Stimulated activated CD4-positive, alpha-beta T cell treated with anti-CD3 and anti-CD28 coated beads, Interleukin-12 subunit alpha, Interleukin-12 subunit beta, amount 100 ng/mL, for 48 hours (primary cell): ENCODE measurements at regions not wholly inside any gene's neighbourhood (a gene's known extent, or its start where the extent isn't known, plus 50 kb on each side); places are given as distances from the start of the nearest gene placed in this dataset.

Experiments
- DNase-seq, 3 donors: peaks; one replicate each; pipeline ENCODE4 v3.0.0-alpha.2; 2020; ENCODE audit warnings: low read depth in 2 of 3, low spot score in 1 of 3

DNA sequence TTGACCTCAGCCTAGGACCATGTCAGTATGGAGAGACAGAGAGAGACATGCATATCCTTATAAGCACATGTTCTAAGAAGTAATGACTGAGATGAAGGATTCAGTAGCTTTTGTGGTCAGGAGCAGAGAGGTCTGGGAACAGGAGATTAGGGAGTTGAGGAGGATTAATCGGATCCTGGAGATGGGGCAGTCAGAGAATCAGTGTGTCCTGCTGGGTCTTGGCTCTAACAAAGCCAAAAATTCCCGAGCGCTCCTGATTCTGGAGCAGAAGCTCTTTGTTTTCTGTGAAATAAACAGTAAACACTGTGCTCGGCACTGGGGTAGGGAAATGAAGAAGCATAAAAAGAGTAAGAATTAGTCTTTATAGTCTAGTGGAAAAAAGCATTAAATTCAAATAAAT lies 520.0 kb upstream of the CLINT1 start:
- DNase-seq: no peak

DNA sequence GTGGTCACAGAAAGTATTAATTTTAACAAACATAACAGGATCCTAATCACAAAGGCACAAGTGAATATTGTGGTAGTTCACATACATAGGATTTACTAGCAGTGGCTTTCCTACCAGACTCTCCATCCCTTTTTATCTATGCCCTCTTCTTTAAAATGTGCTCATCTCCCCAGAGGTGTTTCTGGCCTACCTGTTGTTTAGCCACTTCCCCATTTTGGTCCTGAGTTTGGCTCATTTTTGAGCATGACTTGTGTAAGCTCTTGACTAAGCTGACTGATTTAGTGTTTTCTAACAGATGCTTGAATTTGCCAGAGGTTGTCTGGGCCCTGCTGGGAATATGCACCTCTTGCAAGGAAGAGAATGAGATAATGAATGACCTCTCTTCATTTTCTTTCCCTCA lies 517.7 kb upstream of the CLINT1 start:
- DNase-seq: no peak

DNA sequence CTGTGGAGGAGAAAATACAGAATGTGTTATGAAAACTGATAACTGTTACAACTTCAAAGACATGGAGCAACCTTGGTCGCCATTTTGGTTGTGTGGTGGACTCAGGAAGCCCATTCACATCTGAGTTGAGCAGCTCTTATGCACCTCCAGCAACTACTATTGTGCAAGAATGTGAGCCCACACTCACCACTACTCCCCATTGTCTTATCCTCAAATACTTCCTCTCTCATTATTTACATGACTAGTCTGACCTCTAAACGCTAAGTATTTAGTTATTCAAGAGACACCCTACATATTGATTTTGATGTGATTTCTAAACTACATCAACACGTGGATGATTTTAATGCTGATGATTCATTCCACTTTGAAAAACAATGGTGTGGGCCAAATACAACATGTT lies 516.6 kb upstream of the CLINT1 start:
- DNase-seq: no peak

DNA sequence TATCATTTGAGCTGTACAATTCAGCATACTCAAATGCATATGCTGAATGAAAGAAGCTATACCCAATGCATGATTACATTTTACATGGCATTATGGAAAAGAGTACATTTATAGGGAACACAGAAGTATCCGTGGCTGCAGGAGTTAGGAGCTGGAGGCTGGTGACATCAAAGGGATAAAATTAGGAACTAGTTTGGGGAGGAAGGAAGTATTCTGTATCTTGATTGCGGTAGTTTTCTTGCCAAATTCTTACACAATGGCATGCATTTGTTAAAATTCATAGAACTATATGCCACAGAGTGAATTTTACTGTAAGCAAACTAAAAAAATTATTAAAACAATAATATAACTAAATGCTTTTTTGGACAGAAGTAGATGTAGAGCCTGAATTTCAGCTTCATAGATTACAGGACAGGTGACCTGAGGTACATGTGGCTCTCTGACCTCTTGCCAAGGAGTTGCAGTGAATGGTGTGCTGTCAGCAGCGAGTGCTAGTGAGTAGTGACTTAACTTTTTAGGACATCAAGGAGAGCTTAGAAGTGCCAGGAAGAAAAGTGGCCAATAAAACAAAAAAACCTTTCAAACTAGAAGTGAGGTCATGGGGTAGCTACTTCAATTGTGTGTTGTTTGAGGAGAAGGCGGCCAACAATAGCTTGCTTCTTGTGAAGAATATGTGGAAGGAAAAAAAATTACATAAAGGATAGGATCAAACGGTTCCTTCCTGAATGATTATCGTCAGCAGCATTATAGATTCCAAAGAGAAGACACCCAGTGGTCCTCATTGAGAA lies 514.9 kb upstream of the CLINT1 start:
- DNase-seq: no peak

DNA sequence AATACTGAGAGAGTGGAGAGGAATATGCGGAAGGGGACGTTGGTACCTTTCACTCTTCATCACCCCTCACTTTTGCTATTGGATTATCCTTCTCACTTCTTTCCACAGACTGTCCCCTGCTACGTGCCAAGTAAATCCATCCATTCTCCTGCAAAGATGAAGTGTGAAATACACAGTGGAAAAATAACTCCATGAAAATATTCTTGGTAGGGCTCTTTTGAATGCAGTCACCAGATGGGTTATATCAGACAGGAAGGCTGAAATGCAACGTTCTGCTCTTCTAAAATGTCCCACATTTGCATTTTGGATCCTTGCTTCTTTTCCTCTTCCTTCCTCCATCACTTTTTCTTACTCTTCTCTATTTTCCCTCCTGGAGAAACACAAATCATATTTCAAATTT lies 510.3 kb upstream of the CLINT1 start:
- no peak for DNase-seq

DNA sequence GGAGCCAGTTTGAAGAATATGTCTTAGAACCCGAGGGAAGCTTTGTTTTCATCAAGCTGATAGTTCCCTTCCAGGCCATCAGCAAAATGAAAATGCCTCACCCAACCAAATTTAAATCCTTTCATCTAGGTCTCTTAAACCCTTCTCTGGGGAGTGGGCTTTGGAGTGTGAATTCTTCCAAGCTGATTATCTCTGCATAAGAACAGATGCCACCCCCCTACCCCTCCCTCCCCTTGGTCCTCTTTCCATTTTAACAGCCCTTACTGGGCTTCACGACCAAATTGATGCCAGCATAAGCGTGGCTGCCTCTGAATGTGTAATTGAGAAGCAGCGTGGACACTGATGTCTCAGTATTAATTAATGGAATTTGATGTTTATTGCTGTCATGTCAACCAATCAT lies 509.7 kb upstream of the CLINT1 start:
- no peak for DNase-seq

DNA sequence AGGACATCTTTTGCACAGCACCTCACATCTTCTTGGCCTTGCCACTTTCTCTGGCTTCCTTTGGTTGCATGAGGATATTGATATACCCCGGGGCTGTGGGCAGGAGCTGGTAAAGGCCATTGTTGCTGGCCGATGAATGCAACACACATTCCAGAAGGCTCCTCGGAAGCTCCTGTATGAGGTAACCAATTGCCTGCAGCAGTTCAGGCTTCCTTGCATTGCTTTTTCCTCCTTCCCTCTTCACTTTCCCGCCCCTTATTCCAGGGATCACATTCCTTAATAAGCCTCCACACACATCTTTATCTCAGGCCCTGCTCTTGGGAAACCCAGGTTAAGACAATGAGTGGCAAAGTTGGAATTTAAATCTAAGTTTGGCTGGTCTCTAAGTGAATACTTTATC lies 505.4 kb upstream of the CLINT1 start:
- no peak for DNase-seq

DNA sequence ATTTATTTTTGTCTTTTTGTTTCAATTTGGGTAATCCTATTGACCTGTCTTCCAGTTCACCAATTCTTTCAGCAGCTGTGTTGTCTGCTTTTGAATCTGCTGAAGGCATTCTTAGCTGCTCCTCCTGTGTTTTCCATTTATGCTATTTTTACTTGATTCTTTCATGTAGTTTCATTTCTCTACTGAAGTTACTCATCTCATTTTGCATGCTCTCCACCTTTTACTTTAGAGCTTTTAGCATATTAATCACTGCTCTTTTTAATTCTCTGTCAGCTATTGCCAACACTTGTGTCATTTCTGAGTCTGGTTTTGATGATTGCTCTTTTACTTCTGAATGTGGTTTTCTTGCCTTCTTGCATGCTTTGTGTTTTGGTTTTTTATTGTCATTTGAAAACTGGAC lies 496.0 kb upstream of the CLINT1 start:
- no peak for DNase-seq

DNA sequence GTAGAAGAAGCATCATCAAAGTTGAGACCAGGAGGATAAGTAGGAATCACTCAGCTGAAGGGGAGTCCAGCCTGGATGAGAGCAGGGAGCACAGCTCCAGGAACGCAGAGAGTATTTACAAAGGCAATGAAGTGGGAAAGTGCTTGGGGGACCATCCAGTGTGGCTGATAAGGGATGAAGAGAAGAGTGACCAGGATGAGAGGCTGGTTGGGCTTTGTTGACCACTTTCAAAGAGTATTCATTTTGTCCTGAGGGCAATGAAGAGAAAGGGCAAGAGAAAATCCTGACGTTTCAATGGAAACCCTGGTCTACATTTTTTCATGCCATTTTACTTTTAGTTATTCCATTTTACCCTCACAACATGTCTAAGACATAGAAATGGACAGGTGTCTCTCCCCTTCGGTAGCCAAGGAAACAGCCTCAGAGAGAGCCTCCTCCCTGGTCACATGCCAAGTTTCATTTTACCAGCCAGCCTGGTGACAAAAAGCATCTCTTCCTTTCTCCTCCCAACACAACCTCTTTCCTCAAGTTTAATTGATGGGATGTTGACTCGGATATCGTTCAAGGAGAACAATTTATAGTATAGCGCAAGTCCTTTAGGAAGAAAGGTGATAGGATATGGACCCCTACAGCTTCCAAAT lies 492.7 kb upstream of the CLINT1 start:
- DNase-seq: no peak

DNA sequence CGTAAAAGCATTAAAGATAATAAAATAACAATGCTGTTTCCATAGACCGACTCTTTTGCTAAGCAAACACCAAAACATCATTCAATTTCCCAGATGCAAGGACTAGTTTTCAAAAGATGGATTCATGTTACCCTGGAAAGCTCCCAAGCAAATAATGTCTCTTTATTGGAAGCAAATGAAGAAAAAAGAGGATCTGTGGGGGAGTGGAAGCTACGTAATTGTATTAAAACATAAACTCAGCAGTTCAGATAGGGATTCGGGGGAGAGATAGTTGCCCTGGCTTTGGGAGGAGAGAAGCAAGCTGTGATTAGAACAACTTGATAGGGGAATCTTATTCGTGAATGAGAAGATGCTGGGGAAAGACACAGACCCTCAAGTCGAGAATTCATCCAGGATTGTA lies 491.0 kb upstream of the CLINT1 start:
- no peak for DNase-seq

DNA sequence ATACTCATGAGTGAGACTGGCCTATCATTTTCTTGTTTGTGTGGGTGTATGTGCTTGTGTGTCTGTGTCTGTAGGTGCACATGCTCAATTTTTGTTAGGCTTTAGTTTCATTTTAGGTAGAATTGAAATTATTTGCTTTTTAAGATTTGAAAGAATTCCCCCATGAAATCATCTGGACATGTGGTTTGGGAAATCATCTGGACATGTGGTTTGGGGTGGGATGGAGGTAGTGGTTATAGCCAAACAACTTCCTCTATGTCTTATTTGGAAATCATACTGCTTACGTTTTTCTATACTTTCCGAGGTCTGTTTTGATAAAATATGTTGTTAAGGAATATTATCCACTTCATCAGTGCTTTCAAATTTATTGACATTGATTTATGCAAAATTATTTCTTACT lies 485.4 kb upstream of the CLINT1 start:
- no peak for DNase-seq

DNA sequence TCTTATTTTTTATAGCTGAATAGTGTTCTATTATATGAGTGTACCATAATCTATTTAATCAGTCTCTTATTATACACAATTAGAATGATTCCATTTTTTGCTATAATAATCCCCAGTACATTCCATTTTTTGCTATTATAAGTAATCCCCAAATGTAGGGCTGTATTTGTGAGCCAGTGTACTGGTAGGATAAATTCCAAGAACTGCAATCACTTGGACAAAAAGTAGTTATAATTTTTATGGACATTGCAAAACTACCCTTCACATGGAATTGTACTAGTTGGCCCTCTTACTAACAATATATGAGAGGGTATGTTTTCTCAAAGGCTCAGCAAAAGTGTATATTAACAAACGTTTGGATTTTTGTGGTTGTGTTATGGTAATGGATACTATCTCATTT lies 481.7 kb upstream of the CLINT1 start:
- DNase-seq: no peak

DNA sequence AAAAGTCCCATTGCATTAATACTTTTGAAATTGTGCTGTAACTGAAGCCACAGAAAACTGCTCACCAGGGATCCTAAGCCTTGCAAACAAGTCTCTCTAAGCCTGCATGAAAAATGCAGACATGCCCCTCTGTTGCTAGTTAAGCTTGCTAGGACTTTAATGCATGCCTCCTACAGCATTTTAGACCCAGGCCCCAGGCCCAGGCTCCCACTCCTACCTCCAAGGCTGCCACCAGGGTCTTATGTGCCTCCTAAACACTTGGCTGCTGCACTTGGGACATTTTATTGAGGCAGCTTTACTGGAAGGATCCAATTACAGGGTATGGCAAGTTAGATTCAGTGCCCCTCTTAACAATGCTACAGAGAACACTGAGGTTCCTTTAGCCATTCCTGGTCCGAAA lies 467.3 kb upstream of the CLINT1 start:
- no peak for DNase-seq

DNA sequence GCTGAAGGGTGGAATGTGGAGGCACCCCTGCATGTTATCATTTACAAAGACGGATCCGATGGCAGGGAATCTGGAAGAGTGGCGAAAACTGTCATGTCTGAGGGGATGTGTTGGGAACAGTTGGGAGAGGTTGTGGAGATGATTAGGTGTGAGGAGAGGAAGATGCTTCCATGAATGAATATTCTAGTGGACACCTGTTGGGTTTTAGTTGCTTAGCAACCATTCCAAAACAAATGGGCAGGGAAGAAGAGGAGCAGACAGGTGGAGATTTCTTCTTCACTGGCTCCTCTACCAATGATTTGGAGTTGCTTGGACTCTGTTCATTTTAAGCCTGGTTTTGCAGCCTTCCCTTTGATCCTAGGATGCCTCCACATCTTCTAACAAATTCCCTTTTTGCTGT lies 465.3 kb upstream of the CLINT1 start:
- DNase-seq: no peak

DNA sequence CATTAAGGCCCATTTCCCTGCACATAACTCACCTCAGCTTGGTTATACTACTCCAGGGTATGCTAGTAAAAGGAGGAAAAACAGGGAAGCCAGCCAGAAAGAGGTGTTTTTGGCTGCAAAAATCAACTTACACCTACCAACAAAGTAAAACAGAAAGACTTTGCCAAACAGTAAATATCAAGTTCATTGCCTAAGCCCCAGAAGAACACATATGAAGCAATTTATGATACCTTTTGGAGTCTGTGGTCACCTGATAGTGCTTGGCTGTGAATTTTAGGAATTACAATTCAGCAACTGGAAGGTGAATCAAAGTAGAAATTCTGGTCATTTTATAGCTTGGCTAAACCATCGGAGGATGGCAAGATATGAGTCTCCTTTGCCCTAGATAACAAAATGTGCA lies 463.7 kb upstream of the CLINT1 start:
- no peak for DNase-seq

DNA sequence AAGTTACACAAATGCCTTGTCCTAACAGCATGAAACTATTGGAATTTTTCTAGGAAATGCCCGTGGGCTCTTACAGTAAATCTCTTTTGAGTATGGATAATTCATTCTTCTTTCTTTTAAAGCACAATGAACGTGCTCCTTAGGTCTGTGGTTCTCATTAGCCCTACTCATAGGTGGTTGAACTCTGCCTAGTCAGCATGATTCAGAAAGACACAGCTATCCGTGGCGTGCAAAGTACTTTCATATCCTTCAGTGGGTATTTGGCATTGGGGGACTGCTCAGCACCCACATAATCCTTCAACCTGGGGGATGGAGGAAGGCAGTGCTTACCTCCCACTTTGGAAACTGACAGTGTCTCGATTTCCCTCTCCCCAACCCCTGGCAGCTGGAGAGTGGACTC lies 462.0 kb upstream of the CLINT1 start:
- DNase-seq: no peak

DNA sequence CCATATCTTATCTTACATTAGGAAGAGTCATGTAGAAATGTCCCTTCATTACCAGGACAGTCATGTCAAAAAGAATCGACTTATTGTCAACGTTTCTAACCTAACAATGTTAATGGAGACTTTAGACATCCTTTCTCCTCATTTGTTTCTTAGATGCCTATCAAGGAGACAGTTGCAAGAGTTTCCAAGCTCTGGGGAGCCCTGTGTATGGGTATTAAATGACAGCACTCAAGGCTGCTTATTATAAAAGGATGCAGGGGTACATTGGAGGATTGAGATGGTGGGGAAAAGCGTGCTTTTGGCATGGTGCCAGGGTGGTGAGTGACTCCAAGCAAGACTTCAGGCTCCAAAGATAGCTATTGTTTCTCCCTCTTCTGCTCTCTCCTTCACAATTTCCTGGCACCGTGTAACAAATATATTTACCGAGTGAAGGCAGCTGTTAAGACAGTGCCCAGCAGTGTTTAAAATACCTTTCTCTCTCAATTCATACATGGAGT lies 461.3 kb upstream of the CLINT1 start:
- no peak for DNase-seq

DNA sequence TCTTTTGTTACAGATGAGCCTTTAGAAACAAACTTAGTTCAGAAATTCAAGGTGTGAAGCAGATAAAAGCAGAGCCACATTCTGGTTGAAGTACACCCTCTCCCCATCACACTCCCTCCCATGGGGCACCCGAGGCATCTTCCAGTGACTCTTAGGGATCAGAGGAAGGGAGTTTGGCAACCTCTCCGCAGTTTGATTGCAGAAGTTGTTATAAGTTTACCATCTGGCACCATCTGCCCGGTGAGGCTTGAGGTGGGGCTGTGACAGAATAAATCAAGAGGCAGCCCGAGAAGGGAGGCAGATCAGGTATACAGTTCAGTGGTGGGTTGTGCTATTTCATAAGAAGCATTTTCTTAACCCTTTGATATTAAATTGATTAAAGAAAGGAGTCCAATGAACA lies 458.6 kb upstream of the CLINT1 start:
- DNase-seq: no peak

DNA sequence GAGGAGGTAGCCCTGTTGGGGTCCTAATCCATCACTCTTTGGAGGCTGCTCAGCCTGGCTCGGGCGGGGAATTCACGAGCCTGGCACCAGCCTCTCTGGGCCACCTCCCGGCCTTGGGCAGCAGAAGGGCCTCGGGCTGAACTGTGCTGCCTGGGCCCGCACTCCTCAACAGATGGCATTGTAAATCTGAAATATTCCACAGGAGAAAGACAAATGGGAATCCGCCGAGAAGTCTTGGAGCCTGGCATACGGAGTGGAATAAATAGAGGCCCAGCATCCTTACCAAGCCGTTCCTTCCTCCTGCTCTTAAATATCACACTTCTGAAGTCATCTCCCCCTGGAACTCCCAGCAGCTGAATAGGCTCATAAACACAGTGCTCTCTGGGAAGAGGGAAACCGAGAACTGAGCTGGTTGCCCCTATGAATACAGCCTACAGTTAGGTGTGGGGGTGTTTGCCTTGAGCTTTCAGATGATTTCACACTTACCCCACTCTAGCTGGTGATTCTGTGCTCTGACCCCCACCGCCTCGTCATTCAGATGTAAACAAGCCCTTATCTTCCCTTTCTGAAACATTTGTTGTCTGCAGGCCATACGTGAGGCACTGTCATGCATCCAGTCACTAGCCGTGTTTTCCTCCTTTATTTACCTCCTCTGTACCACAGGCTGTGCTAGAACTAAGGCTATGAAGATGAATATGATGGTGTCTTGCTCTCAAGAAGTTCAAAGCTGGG lies 455.0 kb upstream of the CLINT1 start:
- no peak for DNase-seq

DNA sequence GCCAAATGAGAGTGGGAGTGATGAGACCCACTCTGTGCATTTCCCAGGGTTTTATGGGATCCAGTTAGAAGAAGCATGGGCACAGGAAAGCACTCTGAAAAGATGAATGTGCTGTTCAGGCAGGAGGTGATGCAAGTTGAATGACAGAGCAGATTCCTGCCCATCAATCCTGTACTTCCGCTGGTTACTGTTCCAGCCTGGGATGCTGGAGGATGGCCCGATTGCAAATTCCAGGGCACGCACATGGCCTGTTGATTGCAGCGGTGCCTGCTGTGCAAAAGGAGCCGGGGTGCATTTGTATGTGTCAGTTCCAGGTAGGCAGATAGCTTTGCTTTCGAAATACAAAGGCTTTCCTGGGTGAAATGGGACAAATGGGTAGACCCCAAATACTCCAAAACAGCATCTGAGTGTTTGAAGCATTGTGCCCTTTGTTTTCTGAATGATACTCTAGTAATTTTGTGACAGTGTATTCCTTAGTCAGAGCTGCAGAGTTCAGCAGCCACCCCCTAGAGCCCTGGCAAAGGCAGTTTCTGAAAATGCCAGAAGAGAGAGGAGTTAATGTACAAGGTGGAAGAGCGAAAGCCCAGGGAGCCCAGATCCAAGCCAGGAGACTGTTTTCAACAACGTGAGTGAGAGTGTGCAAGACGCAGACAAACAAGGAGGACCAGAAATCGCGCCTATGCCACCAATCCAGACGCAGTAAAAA lies 454.2 kb upstream of the CLINT1 start:
- DNase-seq: no peak

DNA sequence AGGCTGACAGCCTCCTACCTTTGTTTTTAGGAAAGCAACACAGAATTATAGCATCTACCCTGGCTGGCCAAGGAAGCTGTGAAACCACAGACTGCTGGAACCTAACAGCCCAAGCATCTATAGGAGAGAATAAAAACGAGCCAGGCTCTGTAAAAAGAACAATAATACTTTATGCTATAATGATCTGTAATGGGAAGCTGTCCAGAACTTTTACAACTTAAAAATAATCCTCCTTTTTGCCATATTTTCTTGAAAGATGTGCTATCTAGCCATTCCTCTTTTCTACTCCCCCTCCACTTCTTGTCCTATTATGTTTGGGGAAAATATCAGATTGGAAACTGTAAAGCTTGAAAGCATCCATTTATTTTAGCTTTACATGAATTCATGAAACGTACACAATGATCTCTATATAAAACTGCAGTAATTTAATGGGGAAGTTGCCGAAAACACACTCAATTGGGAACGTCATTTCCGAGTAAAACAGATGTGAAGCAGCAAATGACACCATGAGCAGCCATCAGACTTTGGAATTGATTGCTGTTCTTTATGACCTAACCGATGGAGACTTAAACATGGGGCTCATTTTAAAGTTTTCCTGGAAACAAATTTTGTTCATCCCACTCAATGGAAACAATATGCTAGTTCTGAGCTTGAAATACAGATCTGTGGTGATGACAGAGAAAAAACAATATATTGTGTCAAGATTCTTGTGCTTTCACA lies 450.3 kb upstream of the CLINT1 start:
- DNase-seq: no peak
